ENCODE measurements at regions not wholly inside any gene's neighbourhood (a gene's known extent, or its start where the extent isn't known, plus 50 kb on each side); places are given as distances from the start of the nearest gene placed in this dataset.

GRCh38 chr12:89920866-89921265, 212.2 kb upstream of the ATP2B1 start:
- TF ChIP-seq CTCF (IDR thresholded peaks at IDR 0.05; ENCODE audit: poor library complexity, severe bottlenecking) (no peak), EP300 (conservative IDR thresholded peaks at IDR 0.05; ENCODE audit: poor library complexity, severe bottlenecking) (no peak), REST (IDR thresholded peaks at IDR 0.05; ENCODE audit: borderline replicate concordance) (no peak), MXI1 (conservative IDR thresholded peaks at IDR 0.05; ENCODE audit: poor library complexity, severe bottlenecking) (no peak), RAD21 (conservative IDR thresholded peaks at IDR 0.05) (no peak), SMC3 (conservative IDR thresholded peaks at IDR 0.05; ENCODE audit: poor library complexity) (no peak)

Measured in neural cell (in vitro differentiated cells).